ENCODE measurements at regions not wholly inside any gene's neighbourhood (a gene's known extent, or its start where the extent isn't known, plus 50 kb on each side); places are given as distances from the start of the nearest gene placed in this dataset.

DNA sequence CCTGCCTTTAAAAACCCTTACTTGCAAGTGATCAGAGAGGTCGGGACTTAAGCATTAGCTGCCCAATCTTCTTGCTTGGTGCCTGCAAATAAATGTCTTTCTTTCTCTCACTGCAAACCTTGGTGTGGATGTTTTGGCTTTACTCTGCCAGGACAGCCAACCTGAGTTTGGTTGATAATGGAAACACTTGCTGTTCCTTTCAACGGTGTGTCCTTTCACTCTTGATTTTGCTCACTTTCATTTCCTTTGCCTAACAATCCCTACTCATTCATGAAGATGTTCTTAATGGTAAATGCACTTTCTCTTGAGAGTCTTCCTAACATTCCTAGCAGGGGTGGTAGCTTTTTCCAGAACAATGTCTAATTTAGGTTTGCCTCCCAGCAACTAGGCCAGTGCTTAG lies 366.2 kb downstream of the HRH4 start:
- no peak overlapping the region for H3K4me2 ChIP-seq (ENCODE audit: low read depth, low read length, poor library complexity, severe bottlenecking)
- H4K20me1 ChIP-seq (ENCODE audit: low read depth, low read length), result no peaks in the 10 kb centered on the region
- no peaks in the 10 kb centered on the region for H3K9me3 ChIP-seq (ENCODE audit: insufficient read depth, low read length)
- H3K27me3 ChIP-seq (ENCODE audit: low read length), result no peaks in the 10 kb centered on the region
- TF ChIP-seq EZH2phosphoT487 (conservative IDR thresholded peaks at IDR 0.05; ENCODE audit: low read length), result no peak
- TF ChIP-seq, protein P1, sequence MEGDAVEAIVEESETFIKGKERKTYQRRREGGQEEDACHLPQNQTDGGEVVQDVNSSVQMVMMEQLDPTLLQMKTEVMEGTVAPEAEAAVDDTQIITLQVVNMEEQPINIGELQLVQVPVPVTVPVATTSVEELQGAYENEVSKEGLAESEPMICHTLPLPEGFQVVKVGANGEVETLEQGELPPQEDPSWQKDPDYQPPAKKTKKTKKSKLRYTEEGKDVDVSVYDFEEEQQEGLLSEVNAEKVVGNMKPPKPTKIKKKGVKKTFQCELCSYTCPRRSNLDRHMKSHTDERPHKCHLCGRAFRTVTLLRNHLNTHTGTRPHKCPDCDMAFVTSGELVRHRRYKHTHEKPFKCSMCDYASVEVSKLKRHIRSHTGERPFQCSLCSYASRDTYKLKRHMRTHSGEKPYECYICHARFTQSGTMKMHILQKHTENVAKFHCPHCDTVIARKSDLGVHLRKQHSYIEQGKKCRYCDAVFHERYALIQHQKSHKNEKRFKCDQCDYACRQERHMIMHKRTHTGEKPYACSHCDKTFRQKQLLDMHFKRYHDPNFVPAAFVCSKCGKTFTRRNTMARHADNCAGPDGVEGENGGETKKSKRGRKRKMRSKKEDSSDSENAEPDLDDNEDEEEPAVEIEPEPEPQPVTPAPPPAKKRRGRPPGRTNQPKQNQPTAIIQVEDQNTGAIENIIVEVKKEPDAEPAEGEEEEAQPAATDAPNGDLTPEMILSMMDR (IDR thresholded peaks at IDR 0.05; ENCODE audit: insufficient read depth, low read length, poor library complexity, severe bottlenecking), result no peak
- H3K79me2 ChIP-seq (ENCODE audit: insufficient read depth, low read length), result no peaks in the 10 kb centered on the region
- H3K4me3 ChIP-seq (ENCODE audit: insufficient read depth, low read length, poor library complexity, severe bottlenecking), result no peak overlapping the region
- no peaks in the 10 kb centered on the region for H3F3A ChIP-seq (ENCODE audit: insufficient read depth)
- no peak overlapping the region for H3K9ac ChIP-seq (ENCODE audit: low read length)
- no peak overlapping the region for H3K27ac ChIP-seq (ENCODE audit: low read depth, low read length)
- no peak overlapping the region for H2AFZ ChIP-seq (ENCODE audit: low read depth, low read length, severe bottlenecking)
- no peaks in the 10 kb centered on the region for H3K36me3 ChIP-seq (ENCODE audit: low read length)
- H3K9me2 ChIP-seq (replicated peaks; ENCODE audit: insufficient read depth, low read length), result no peaks in the 10 kb centered on the region

DNA sequence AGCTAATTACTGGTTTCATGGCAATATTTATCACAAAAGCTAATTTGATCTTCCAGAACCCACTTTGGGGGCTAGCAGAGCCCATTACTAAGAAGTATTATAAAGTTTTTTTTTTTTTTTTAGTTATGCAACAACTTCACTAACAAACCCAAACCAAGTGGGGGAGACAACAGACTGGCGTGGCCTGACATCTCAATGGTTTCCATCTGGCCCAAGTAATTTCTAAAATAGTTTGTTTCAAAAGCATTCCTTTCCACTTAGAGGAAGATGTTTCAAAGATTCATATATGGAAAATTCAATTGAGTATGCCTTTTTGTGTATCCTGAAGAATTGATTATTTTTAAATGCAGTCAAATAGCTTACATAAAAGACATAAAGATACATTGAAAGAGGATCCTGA lies 367.1 kb downstream of the HRH4 start:
- no peak overlapping the region for H2AFZ ChIP-seq (ENCODE audit: low read depth, low read length, severe bottlenecking)
- H3K4me2 ChIP-seq (ENCODE audit: low read depth, low read length, poor library complexity, severe bottlenecking), result no peak overlapping the region
- H3K9ac ChIP-seq (ENCODE audit: low read length), result no peak overlapping the region
- H3K9me2 ChIP-seq (replicated peaks; ENCODE audit: insufficient read depth, low read length), result no peaks in the 10 kb centered on the region
- no peaks in the 10 kb centered on the region for H4K20me1 ChIP-seq (ENCODE audit: low read depth, low read length)
- TF ChIP-seq, protein P1 (IDR thresholded peaks at IDR 0.05; ENCODE audit: insufficient read depth, low read length, poor library complexity, severe bottlenecking), result no peak
- TF ChIP-seq EZH2phosphoT487 (conservative IDR thresholded peaks at IDR 0.05; ENCODE audit: low read length), result no peak
- H3K27ac ChIP-seq (ENCODE audit: low read depth, low read length), result no peak overlapping the region
- H3K9me3 ChIP-seq (ENCODE audit: insufficient read depth, low read length), result no peaks in the 10 kb centered on the region
- H3K27me3 ChIP-seq (ENCODE audit: low read length), result no peaks in the 10 kb centered on the region
- no peaks in the 10 kb centered on the region for H3K36me3 ChIP-seq (ENCODE audit: low read length)
- no peaks in the 10 kb centered on the region for H3F3A ChIP-seq (ENCODE audit: insufficient read depth)
- H3K4me3 ChIP-seq (ENCODE audit: insufficient read depth, low read length, poor library complexity, severe bottlenecking), result no peak overlapping the region
- no peaks in the 10 kb centered on the region for H3K79me2 ChIP-seq (ENCODE audit: insufficient read depth, low read length)

DNA sequence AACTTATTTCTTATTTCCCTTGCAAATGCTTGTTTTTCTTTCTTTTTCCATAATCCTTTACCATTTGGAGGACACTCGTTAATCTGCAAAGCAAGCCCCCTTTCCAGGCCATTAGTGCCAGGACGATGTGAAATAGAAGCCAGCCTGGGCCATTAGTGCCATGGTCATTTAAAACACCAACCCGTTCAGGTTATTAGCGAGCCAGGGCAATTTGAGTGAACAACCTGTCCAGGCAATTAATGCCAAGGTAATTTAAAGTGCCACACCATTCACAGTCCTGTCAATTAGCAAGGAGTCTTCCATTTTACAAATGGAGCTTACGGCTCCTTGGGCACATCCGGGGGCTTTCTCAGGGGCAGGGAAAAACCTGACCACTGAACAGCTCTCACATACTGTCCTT lies 370.6 kb downstream of the HRH4 start:
- Histone ChIP-seq H3K79me2 (ENCODE audit: insufficient read depth, low read length) (no peaks in the 10 kb centered on the region), H3K27me3 (ENCODE audit: low read length) (no peaks in the 10 kb centered on the region), H2AFZ (ENCODE audit: low read depth, low read length, severe bottlenecking) (no peak overlapping the region), H3K9ac (ENCODE audit: low read length) (no peak overlapping the region), H3K27ac (ENCODE audit: low read depth, low read length) (no peak overlapping the region), H3K9me2 (replicated peaks; ENCODE audit: insufficient read depth, low read length) (no peaks in the 10 kb centered on the region), H3F3A (ENCODE audit: insufficient read depth) (no peaks in the 10 kb centered on the region), H3K4me3 (ENCODE audit: insufficient read depth, low read length, poor library complexity, severe bottlenecking) (no peak overlapping the region), H3K4me2 (ENCODE audit: low read depth, low read length, poor library complexity, severe bottlenecking) (no peak overlapping the region), H4K20me1 (ENCODE audit: low read depth, low read length) (no peaks in the 10 kb centered on the region), H3K9me3 (ENCODE audit: insufficient read depth, low read length) (no peaks in the 10 kb centered on the region), H3K36me3 (ENCODE audit: low read length) (no peaks in the 10 kb centered on the region)
- TF ChIP-seq, protein P1 (IDR thresholded peaks at IDR 0.05; ENCODE audit: insufficient read depth, low read length, poor library complexity, severe bottlenecking), result no peak
- TF ChIP-seq EZH2phosphoT487 (conservative IDR thresholded peaks at IDR 0.05; ENCODE audit: low read length), result no peak
